GM21390 (cell line): ENCODE measurements at regions not wholly inside any gene's neighbourhood (a gene's known extent, or its start where the extent isn't known, plus 50 kb on each side); places are given as distances from the start of the nearest gene placed in this dataset.

Experiments
- ATAC-seq: cut with Tn5 transposase; IDR thresholded peaks from one replicate; pipeline ENCODE4 v1.9.1; 2021; ENCODE audit not compliant: unreplicated experiment

DNA sequence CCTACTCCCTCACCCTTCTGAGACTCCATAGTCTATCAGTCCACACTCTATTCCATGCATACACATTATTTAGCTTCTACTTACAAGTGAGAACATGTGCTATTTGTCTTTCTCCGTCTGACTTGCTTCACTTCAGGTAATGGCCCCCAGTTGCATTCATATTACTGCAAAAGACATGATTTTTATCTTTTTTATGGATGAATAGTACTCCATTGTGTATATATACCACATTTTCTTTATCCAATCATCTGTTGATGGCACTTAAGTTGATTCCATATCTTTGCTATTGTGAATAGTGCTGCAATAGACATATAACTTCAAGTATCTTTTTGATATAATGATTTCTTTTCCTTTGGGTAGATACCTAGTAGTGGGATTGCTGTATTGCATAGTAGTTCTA lies 171.8 kb downstream of the DACT1 start:
- no peak for ATAC-seq

DNA sequence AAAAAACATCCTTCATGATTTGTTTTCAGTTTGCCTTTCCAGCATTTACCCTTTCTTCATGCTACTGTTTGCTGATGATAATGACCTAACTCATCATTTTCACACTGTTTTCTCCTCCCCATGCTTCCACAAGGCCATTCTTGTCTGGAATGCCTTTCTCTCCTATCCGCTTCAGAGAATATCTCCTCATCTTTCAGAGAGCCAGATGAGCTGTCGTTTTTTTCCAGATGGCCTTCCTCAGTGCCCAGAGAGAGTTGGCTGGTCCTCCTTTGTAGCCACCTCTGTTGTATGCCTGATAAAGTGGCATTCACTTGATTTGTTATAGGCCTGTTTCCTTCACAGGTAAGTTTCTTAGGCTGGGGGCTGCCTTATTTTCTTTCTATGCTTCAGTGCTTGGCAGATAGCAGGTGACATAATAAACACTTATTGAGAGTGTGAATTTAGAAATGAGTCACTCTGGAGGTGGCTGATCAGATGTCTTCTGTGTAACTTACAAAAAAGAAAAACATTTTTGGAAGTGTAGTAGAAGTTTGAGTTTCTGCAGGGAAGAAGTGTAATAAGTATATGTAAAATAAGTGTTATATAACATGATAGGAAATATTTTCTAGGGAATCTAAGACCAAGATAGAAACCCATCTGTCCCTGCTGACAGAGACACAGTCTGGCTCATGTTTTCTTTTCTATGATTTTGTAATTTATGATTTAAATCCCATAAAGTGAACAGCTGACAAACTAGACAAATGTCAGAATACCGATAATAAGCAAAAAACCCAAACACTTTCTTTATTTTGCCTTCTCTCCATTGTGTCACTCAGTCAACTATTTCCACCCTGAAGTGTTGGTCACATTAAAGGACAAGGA lies 174.5 kb downstream of the DACT1 start:
- ATAC-seq: no peak

DNA sequence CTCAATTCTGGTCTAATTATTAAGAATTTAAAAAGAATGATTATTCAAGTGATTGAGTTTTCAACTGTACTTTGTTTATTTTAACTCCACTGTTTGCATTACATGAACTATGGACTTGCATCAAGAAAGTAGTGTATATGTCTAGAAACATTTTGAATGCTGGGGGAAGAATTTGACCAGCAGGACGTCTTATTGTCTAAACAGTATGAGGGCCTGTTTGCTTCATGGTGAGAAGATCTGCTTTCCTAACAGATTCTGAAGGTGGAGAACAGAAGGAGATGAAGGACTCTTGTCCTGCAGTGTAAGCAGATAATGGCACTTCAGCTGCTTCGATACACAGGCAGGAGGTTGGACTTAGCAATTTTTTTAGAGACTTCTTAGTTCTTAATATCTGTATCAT lies 176.0 kb downstream of the DACT1 start:
- no peak for ATAC-seq

DNA sequence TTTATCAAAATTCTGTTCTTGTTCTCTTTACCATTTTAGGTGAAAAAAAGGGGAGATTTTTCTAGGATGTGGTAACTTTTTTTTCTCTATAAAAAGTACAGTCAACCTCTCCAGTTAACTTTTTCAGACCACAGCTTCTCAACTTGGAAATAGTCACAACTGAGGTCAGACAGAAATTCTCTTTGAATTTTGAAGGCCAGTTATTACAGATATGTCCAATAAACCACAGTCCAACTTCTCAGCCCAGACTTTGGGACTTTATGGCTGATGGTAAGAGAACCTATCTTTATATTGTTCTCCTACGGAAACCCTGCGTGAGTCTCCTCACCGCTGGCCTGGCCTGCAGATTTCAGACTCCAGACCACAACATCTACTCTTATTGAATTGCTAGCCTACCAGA lies 176.7 kb downstream of the DACT1 start:
- ATAC-seq: no peak

DNA sequence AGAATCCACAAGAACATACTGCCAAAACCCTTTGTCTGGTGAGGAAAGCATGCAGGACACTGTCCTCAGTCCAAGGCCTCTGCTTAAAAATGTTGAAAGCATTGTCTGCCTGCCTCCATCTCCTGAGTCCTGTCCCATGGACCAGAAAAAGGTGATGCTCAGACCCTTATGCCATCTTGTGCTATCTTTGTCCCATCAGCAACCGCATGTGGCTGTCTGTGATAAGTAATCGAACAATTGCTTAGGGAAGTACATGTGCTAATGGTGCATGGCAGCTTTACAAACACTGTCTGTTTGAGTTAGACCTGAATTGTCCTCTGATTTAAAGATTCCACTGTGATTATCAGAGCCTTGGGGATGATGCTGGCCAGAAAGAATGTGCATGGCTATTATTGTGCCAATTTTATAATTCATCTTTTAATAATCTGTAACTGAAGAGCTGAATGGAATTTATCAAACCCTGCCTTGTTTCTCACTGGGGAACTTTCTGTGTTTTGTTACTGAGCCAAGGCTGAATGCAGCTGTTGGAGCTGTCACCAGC lies 177.5 kb downstream of the DACT1 start:
- ATAC-seq: no peak

DNA sequence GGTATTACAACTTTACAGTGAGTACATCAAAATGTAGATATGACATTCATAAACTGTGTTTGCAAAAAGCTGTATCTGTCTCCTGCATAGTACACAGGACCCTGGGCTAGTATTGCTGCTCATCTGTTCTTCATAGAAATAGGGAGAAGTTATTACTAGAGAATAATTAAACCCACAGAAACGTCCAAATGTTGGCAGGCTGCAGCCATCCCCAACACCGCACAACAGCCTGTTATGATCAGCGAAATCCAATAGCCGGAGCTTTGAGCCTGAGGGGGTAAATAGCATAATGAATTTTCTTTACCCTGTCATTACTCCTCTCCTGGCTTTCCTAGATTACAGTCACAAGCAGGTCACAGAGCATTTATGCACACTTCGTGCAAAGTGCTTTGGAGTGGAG lies 178.0 kb downstream of the DACT1 start:
- no peak for ATAC-seq

DNA sequence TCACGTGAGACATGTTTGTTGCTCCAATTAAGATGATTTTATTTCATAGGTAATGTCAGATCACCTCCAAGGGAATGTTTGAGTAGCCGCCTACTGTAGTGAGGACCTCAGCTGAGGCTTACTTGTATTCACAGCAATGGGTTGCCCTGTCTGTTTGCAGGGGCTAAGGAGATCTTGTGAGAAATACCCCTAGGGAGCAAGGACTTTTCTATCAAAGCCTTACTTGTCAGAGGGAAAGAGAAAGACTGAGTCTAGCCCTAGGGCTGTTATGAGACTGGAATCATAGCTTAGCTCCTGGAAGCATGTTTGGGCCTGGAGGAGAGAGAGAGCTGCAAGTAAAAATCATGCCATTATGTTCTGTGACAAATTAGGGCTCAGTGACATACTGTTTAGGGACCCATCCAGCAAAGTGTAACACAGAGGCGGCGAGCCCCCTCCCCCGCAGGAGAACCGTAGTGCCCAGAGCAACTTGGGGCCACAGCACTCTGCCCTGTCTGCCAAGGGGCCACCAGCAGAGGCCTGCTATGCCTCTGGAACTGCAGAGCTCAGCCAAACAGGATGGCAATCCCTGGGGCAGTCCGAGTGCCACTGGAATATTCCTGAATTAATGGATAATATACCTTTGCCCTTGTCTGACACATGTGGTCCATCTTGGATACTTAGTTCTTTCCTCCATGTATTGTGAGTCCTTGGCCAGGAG lies 178.8 kb downstream of the DACT1 start:
- no peak for ATAC-seq

DNA sequence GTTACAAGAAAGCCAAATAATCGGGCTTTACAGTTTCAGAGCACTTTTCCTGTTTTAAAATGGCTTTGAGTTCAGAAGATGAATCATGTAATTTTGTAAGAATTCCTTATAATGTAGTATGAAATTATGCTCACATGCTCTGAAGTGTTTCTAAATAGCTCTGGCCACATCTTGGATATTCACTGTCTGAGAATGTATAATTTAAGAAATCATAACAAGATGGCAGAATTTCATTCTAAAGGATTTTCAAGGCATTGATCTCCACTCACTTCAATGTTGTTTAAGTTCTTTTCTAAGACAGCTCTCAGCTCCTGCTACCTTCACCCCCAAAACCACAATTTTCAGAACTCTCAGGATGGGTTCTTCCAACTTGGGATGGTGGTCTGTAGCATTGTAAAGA lies 180.1 kb downstream of the DACT1 start:
- no peak for ATAC-seq

DNA sequence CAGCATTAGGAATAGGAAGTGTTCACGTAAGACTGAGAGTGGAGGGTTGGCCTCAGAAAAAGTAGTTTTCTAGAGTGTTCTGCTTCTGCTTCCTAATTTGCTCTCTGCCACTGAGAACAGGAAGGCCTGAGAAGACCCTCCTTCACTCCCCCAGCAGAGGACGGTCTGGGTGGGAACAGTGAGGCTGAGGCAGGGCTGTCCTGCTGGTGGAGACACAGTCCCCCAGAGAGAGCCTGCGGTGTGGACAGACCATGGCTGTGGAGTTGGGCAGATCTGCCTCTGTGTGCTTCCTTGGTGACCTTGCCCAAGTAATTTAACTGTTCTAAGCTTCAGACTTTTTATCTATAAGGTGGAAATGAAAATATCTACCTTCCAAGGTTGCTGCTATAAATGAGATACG lies 182.3 kb downstream of the DACT1 start:
- ATAC-seq: no peak

DNA sequence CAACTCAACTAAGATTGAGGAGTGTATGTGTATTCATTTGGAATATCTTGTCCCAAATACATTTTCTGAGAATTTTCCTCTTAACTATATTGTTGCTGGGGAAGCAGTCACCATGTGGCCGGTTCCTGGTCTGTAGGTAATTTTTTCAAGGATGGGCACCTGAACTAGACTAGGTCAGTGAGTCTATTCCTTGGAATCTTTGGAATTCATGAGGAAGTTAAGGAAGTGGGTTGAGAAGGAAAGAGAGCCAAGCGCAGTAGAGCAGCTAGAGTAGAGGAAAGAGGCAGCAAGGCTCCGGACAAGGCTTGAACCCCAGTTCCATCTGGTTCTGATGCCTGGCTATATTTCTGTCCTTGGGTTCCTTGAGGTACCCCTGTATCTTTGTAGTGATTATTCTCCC lies 183.7 kb downstream of the DACT1 start:
- no peak for ATAC-seq

DNA sequence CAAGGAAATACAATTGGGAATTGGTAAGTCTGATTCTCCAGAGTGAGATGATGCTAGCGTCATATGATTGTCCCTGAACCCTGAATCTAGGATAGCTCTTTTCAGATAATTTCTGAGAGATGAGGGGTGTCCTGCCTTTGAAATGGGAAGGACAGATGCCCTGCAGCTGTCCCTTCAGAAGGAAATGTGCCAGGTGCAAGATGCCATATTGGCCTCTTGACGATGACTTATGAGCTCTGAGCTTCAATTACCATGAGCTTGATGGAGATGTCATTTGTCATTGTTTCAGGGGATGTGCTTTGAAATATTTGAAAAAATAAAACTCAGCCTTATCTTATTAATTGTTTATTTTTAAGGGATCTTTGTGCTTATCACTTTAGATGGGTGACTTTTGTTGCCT lies 185.1 kb downstream of the DACT1 start:
- ATAC-seq: no peak

DNA sequence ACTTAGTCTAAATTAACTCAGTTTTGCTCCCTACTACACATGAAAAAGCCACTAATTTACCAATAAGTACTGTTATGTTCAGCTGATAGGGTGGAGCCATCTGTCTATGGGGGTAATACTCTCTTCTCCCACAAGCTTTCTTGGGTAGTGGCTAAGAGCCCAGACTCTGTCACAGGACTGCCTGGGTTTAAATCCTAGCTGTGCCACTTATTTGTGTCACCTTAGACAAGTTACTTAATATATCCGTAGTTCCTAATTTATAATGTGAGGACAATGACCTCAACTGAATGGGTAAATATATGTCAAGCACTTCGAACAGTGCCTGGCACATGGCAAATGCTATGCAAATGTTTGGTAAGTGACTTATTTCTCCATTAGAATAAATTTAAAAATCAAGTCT lies 185.6 kb downstream of the DACT1 start:
- ATAC-seq: no peak

DNA sequence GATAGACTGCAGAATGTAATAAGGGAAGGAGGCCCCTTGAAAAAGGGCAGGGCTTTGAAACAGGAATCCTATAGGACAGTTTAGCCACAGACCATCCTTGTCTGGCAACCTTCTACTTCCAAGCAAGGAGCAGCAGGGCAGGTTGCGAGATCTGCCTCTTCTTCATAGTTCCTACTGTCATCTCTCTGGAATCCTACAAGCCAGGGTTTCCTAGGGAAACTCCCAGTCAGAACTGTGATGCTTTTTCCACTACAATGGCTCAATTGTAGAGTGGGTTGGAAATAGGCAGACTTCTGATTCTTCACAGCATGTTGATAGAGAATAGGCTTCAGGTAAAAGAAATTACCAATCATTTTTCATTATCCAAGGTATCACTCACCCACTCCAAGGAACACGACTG lies 186.3 kb downstream of the DACT1 start:
- no peak for ATAC-seq

DNA sequence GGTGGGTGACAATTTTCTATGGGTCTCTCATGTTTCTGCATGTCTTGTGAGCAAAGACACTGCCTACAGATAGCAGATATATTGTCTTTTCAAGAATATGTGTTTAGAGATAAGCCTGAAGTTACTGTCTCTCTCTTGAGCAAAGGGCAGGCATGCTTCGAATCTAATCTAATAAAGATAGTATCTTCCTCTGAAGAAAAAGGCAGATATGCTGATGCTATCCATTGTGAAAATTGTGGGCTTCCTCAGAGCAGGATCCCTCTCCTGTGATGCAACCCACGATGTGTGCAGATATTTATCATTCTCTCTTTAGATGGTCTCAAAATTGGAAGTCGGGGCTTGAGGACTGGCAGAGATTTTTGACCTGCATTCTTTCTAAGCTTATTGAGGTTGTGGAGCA lies 187.0 kb downstream of the DACT1 start:
- ATAC-seq: no peak

DNA sequence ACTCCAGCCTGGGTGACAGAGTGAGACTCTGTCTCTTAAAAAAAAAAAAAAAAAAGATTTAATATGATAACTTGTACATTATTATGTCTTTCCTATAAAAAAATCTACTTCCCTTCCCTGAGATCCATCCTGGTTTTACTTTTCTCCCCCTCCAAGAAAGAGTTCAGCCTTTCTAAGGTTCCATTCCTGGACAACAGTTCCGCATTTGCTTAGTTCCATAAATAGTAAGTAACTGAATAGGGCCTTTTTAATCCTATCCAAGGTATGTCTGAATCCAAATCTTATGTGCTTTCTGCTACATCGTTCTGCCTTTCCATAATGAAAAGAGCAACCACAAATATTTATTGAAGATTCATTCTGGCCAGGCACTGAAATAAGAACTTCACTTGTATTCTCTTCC lies 187.8 kb downstream of the DACT1 start:
- ATAC-seq: no peak

DNA sequence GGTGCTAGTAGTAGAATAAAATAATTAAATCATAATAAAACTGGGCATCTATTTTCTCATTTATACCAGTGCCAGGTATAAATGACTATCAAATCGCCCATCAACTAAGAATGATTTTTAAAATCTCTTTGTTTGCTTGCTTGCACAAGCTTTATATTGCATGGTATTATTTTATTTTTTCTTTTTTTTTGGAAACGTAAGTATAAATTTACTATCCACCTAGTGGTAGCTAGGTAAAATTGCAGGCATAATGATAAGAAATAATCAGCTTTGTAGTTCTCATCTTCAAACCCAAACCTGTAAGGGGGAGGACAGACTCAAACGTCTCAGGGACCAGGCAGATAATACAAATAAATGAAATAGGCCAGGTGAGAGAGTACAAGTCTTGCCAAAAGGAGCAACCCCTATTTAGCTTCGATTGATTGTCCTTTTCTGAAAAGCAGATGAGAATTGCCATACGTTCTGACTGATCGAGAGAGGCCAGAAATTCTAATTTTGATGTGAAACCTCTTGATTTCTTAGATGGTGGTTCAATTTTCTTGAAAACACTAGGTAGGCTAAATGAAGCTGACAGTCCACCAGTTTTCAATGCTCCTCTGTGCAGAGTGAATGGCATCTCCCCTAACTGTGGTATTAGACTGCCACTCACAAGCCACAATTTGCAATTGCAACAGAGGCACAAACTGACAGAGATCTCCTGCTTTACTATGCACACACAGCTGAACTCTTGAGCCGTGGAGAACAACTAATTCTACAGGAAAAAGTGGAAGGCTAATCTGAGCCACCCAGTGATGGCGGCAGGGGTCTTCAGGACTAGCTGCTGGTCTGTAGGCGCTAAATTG lies 189.3 kb downstream of the DACT1 start:
- ATAC-seq: no peak

DNA sequence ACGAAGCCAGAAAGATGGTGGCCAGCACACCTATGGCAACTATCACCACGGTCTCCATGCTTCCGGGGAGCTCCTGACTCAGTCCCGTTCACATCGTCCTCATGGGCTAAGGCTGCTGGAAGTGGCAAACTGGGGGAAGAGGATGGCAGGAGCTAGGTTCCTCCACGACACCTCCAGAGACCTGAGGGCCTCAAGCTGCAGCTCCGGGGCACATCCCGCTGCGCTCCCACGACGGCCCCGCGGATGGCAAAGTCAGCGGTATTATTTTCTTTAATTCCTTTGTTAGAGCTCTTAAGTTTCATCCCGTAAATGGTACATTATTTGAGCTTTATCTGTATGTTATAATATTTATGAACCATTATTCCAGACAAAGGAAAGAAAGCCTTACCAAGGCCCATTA lies 190.5 kb downstream of the DACT1 start:
- no peak for ATAC-seq

DNA sequence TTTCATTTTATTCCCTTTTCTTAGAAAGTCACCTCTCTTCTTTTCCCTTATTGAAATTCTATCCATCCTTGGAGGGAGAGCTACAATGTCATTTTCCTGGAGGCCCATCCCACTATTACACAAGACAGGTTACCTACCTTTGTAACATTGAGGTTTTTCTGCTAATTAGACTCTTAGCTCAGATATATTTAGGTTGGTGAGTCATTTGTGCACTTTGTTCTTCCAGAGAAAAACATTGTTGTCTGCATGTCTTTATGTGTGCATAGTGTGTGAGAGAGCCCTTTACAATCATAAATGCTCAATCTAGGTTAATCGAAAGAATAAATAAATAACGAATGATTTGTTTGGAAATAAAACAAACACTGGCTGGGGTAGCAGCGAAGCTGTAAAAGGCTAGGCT lies 191.8 kb downstream of the DACT1 start:
- no peak for ATAC-seq

DNA sequence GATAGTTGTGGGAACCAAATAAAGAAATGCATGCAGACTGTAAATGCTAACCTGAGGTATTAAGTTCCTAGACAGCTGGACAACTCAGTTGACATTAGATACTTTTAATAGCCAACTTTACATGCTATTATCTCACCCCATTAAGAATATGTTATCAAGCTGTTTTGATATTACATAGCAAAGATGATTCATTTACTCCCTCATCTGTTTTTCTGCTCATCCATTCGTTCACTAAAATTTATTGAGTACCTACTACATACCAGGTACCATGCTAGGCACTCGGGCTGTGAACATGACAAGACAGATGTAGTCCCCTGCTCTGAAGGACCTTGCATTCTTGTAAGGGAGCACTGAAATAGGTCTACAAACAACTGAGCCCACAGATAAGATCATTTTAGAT lies 192.4 kb downstream of the DACT1 start:
- ATAC-seq: no peak

DNA sequence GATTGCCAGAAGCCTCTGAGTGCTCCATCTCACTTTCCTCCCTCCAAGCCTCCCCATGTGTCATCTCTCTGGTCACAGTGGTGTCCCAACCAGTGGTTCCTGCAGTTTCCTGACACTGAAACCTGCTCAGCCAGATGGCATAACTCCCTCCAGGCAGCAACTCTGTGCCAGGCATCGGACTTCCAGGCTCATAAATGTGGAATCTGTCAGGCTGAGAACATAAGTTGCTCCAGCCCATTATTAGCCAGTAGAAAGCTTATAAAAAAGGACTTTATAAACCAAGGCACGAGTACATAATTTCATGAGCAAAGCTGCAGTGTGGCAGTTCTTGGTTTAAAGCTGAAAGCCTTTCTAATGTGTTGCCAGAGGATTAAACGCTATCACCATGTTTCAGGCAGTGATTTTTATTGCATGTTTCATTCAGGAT lies 194.3 kb downstream of the DACT1 start:
- ATAC-seq: no peak

DNA sequence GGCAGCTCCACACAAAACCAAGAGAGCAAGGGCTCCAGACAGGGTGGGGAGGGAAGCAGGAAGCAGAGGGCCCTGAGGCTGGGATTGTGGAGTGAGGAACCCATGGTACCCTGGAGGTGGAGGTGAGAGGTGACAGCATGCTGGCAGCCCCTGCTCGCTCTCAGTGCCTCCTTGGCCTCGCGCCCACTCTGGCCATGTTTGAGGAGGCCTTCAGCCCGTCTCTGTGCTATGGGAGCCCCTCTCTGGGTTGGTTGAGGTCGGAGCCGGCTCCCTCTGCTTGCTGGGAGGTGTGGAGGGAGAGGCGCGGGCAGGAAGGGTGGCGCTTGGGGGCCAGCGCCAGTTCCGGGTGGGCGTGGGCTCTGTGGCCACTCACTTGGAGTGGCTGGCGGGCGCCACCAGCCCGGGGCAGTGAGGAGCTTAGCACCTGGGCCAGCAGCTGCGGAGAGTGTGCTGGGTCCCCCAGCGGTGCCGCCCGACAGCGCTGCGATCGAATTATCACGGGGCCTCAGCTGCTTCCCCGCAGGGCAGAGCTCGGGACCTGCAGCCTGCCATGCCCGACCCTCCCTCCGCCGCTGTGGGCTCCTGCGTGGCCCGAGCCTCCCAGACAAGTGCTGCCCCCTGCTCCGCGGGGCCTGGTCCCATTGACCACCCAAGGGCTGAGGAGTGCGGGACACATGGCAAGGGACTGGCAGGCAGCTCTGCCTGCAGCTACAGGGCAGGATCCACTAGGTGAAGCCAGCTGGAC lies 196.0 kb downstream of the DACT1 start:
- ATAC-seq: no peak
